HEK293 (cell line): ENCODE measurements at regions not wholly inside any gene's neighbourhood (a gene's known extent, or its start where the extent isn't known, plus 50 kb on each side); places are given as distances from the start of the nearest gene placed in this dataset.

Source experiments
- CTCF ChIA-PET: fragments of 350-600 bp; formaldehyde crosslinking; extraction: SDS; loops from one replicate; lab custom pipeline; 2021; ENCODE audit warnings: antibody characterized with exemption; lab: Yijun Ruan, JAX
- POLR2A ChIA-PET: fragments of 300-600 bp; formaldehyde crosslinking; extraction: SDS; loops from one replicate; lab custom pipeline; 2020; ENCODE audit warnings: antibody characterized with exemption, inconsistent platforms; lab: Yijun Ruan, JAX
- H3K27ac ChIP-seq: fragments of 200-500 bp; sonication (Bioruptor generic); 2 replicates; pipeline ENCODE4 v1.5.1; 2014; ENCODE audit warnings: low read depth, low read length, control low read depth, inconsistent platforms; ENCODE audit errors: extremely low read depth
- H3K36me3 ChIP-seq, 2 experiments: fragments of 200-500 bp in 1 of 2; sonication (Bioruptor generic) in 1 of 2; 1 replicate in 1 of 2; 2 replicates in 1 of 2; pipeline ENCODE4 v1.5.1; 2014 to 2017; ENCODE audit warnings: inconsistent platforms in 2 of 2, low read length in 2 of 2; ENCODE audit not compliant: control insufficient read depth in 2 of 2, insufficient read depth in 1 of 2
- H3K4me1 ChIP-seq: fragments of 200-500 bp; sonication (Bioruptor generic); 2 replicates; pipeline ENCODE4 v1.5.1; 2014; ENCODE audit warnings: mild to moderate bottlenecking, low read length, inconsistent platforms; ENCODE audit not compliant: control insufficient read depth, insufficient read depth
- H3K4me3 ChIP-seq: 2 replicates; pipeline ENCODE4 v1.5.1; 2011; ENCODE audit warnings: low read depth, mild to moderate bottlenecking, control low read depth, low read length, moderate library complexity
- H3K9me3 ChIP-seq: fragments of 200-500 bp; sonication (Bioruptor generic); 2 replicates; pipeline ENCODE4 v1.5.1; 2014; ENCODE audit warnings: low read depth, low read length, inconsistent platforms; ENCODE audit not compliant: control insufficient read depth, insufficient read depth
- GFI1B ChIP-seq: fragments of 450-650 bp; formaldehyde crosslinking; IDR thresholded peaks from 2 replicates; pipeline ENCODE4 v1.5.1; 2016; ENCODE audit warnings: missing biosample characterization, missing genetic modification characterization
- TCF7L2 ChIP-seq: IDR thresholded peaks from 2 replicates; pipeline ENCODE4 v1.6.1; 2011; ENCODE audit warnings: low read depth, mild to moderate bottlenecking, inconsistent platforms, low read length, moderate library complexity, borderline replicate concordance
- ZBTB26 ChIP-seq: fragments of 450-650 bp; formaldehyde crosslinking; optimal IDR thresholded peaks from 2 replicates; pipeline ENCODE3; 2016; ENCODE audit warnings: missing biosample characterization, mild to moderate bottlenecking, missing genetic modification characterization
- ZNF121 ChIP-seq: fragments of 450-650 bp; formaldehyde crosslinking; IDR thresholded peaks from 2 replicates; pipeline ENCODE4 v1.5.1; 2016; ENCODE audit warnings: missing biosample characterization, missing genetic modification characterization
- ZNF140 ChIP-seq: fragments of 450-650 bp; formaldehyde crosslinking; IDR thresholded peaks from 2 replicates; pipeline ENCODE4 v1.5.1; 2016; ENCODE audit warnings: missing biosample characterization, missing genetic modification characterization
- ZNF174 ChIP-seq: fragments of 450-650 bp; formaldehyde crosslinking; IDR thresholded peaks from 2 replicates; pipeline ENCODE4 v1.5.0; 2017; ENCODE audit warnings: missing biosample characterization, mild to moderate bottlenecking, missing genetic modification characterization
- ZNF37A ChIP-seq: fragments of 450-650 bp; IDR thresholded peaks from 2 replicates; pipeline ENCODE4 v1.5.1; 2018; ENCODE audit warnings: missing biosample characterization, missing genetic modification characterization
- ZNF473 ChIP-seq: fragments of 450-650 bp; formaldehyde crosslinking; IDR thresholded peaks from 2 replicates; pipeline ENCODE4 v1.5.1; 2017; ENCODE audit warnings: missing biosample characterization, missing genetic modification characterization
- ZNF529 ChIP-seq: fragments of 450-650 bp; formaldehyde crosslinking; IDR thresholded peaks from 2 replicates; pipeline ENCODE4 v1.5.1; 2017; ENCODE audit warnings: missing genetic modification characterization, missing biosample characterization; ENCODE audit not compliant: insufficient replicate concordance
- ZNF549 ChIP-seq: fragments of 450-650 bp; IDR thresholded peaks from 2 replicates; pipeline ENCODE4 v1.5.1; 2018; ENCODE audit warnings: missing biosample characterization, missing genetic modification characterization, mild to moderate bottlenecking, inconsistent platforms, moderate library complexity
- ZNF558 ChIP-seq: fragments of 450-650 bp; formaldehyde crosslinking; IDR thresholded peaks from 2 replicates; pipeline ENCODE4 v1.5.1; 2016; ENCODE audit warnings: missing biosample characterization, missing genetic modification characterization
- ZNF600 ChIP-seq: fragments of 450-650 bp; formaldehyde crosslinking; IDR thresholded peaks from 2 replicates; pipeline ENCODE4 v1.5.1; 2016; ENCODE audit warnings: missing biosample characterization, missing genetic modification characterization
- ZNF626 ChIP-seq: fragments of 450-650 bp; sonication (Bioruptor Pico); formaldehyde crosslinking; IDR thresholded peaks from 2 replicates; pipeline ENCODE4 v1.5.1; 2018; ENCODE audit warnings: missing biosample characterization, missing genetic modification characterization, inconsistent platforms
- ZNF830 ChIP-seq: fragments of 450-650 bp; IDR thresholded peaks from 2 replicates; pipeline ENCODE4 v1.5.0; 2018; ENCODE audit warnings: missing biosample characterization, missing genetic modification characterization, low read depth, mild to moderate bottlenecking, moderate library complexity
- ZSCAN30 ChIP-seq: fragments of 450-650 bp; IDR thresholded peaks from 2 replicates; pipeline ENCODE4 v1.5.1; 2018; ENCODE audit warnings: missing biosample characterization, mild to moderate bottlenecking, missing genetic modification characterization, moderate library complexity
- TF ChIP-seq, protein P1 (sequence below): fragments of 450-650 bp; formaldehyde crosslinking; IDR thresholded peaks from 2 replicates; pipeline ENCODE4 v1.5.1; 2016; ENCODE audit warnings: missing biosample characterization, missing genetic modification characterization, low read depth
- TF ChIP-seq, protein P2 (sequence below): fragments of 450-650 bp; formaldehyde crosslinking; IDR thresholded peaks from 2 replicates; pipeline ENCODE4 v1.5.1; 2017; ENCODE audit warnings: missing biosample characterization, mild to moderate bottlenecking, missing genetic modification characterization, moderate library complexity
- TF ChIP-seq, protein P3 (sequence below): fragments of 450-650 bp; formaldehyde crosslinking; IDR thresholded peaks from 2 replicates; pipeline ENCODE4 v1.5.1; 2017; ENCODE audit warnings: missing biosample characterization, missing genetic modification characterization

- Histone ChIP-seq H3K9me3 (no peaks in the 10 kb centered on the region), H3K36me3 (no peaks in the 10 kb centered on the region), H3K4me1 (no peaks in the 10 kb centered on the region)
- POLR2A ChIA-PET: no interaction called here
- TF ChIP-seq ZNF37A (tag by site-specific recombination) (no peak), ZSCAN30 (tag by site-specific recombination) (no peak), ZNF830 (tag by site-specific recombination) (no peak), ZNF121 (tag by site-specific recombination) (no peak), ZNF600 (tag by site-specific recombination) (no peak), ZBTB26 (tag by site-specific recombination) (no peak), ZNF174 (tag by site-specific recombination) (no peak), TCF7L2 (no peak), ZNF626 (tag by site-specific recombination) (no peak), ZNF558 (tag by site-specific recombination) (no peak), ZNF549 (tag by site-specific recombination) (no peak), ZNF529 (no peak), ZNF473 (no peak), GFI1B (tag by site-specific recombination) (no peak), ZNF140 (tag by site-specific recombination) (no peak)
- TF ChIP-seq, protein P1, sequence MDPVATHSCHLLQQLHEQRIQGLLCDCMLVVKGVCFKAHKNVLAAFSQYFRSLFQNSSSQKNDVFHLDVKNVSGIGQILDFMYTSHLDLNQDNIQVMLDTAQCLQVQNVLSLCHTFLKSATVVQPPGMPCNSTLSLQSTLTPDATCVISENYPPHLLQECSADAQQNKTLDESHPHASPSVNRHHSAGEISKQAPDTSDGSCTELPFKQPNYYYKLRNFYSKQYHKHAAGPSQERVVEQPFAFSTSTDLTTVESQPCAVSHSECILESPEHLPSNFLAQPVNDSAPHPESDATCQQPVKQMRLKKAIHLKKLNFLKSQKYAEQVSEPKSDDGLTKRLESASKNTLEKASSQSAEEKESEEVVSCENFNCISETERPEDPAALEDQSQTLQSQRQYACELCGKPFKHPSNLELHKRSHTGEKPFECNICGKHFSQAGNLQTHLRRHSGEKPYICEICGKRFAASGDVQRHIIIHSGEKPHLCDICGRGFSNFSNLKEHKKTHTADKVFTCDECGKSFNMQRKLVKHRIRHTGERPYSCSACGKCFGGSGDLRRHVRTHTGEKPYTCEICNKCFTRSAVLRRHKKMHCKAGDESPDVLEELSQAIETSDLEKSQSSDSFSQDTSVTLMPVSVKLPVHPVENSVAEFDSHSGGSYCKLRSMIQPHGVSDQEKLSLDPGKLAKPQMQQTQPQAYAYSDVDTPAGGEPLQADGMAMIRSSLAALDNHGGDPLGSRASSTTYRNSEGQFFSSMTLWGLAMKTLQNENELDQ (tag by site-specific recombination): no peak
- TF ChIP-seq, protein P2, sequence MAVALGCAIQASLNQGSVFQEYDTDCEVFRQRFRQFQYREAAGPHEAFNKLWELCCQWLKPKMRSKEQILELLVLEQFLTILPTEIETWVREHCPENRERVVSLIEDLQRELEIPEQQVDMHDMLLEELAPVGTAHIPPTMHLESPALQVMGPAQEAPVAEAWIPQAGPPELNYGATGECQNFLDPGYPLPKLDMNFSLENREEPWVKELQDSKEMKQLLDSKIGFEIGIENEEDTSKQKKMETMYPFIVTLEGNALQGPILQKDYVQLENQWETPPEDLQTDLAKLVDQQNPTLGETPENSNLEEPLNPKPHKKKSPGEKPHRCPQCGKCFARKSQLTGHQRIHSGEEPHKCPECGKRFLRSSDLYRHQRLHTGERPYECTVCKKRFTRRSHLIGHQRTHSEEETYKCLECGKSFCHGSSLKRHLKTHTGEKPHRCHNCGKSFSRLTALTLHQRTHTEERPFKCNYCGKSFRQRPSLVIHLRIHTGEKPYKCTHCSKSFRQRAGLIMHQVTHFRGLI (tag by site-specific recombination): no peak
- TF ChIP-seq, all 188 proteins: peak for 0
- CTCF ChIA-PET: no interaction called here
- Histone ChIP-seq H3K4me3 (no peak overlapping the region), H3K27ac (no peak overlapping the region)
Observed at GRCh38 chr1:88398338-88398737, 285.7 kb upstream of the PKN2 start.

GRCh38 chr1:88399690-88400089, 284.4 kb upstream of the PKN2 start:
- CTCF ChIA-PET: no interaction called here
- TF ChIP-seq, protein P3, sequence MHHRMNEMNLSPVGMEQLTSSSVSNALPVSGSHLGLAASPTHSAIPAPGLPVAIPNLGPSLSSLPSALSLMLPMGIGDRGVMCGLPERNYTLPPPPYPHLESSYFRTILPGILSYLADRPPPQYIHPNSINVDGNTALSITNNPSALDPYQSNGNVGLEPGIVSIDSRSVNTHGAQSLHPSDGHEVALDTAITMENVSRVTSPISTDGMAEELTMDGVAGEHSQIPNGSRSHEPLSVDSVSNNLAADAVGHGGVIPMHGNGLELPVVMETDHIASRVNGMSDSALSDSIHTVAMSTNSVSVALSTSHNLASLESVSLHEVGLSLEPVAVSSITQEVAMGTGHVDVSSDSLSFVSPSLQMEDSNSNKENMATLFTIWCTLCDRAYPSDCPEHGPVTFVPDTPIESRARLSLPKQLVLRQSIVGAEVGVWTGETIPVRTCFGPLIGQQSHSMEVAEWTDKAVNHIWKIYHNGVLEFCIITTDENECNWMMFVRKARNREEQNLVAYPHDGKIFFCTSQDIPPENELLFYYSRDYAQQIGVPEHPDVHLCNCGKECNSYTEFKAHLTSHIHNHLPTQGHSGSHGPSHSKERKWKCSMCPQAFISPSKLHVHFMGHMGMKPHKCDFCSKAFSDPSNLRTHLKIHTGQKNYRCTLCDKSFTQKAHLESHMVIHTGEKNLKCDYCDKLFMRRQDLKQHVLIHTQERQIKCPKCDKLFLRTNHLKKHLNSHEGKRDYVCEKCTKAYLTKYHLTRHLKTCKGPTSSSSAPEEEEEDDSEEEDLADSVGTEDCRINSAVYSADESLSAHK (tag by site-specific recombination): no peak
- TF ChIP-seq ZNF549 (tag by site-specific recombination): peak; percentile 44; the same call in 1 of the 2 replicates
- Histone ChIP-seq H3K4me3 (no peak overlapping the region), H3K27ac (no peak overlapping the region), H3K9me3 (no peaks in the 10 kb centered on the region), H3K4me1 (no peaks in the 10 kb centered on the region), H3K36me3 (no peaks in the 10 kb centered on the region)
- POLR2A ChIA-PET: no interaction called here
